NT2/D1 (cell line): ENCODE measurements at regions not wholly inside any gene's neighbourhood (a gene's known extent, or its start where the extent isn't known, plus 50 kb on each side); places are given as distances from the start of the nearest gene placed in this dataset.

Experiments
- SUZ12 ChIP-seq: IDR thresholded peaks from 2 replicates; pipeline ENCODE4 v1.6.1; 2011; ENCODE audit not compliant: insufficient read length, insufficient read depth; ENCODE audit errors: extremely low read depth
- YY1 ChIP-seq: IDR thresholded peaks from 2 replicates; pipeline ENCODE4 v1.6.1; 2011; ENCODE audit not compliant: insufficient read length, insufficient read depth
- ZNF274 ChIP-seq: IDR thresholded peaks from 2 replicates; pipeline ENCODE4 v1.6.1; 2011; ENCODE audit warnings: mild to moderate bottlenecking, low read depth, low read length

GRCh38 chr5:74257060-74257527, 383.4 kb downstream of the ENC1 start:
- TF ChIP-seq YY1 (no peak), ZNF274 (no peak), SUZ12 (no peak)
